HG03159 (cell line): ENCODE measurements at regions not wholly inside any gene's neighbourhood (a gene's known extent, or its start where the extent isn't known, plus 50 kb on each side); places are given as distances from the start of the nearest gene placed in this dataset.
"Not testable (repeated sequence)": the region's sequence is repeated elsewhere in the genome, so short reads cannot be mapped to it uniquely, and the experiment has no call there.

Experiments
- ATAC-seq: cut with Tn5 transposase; IDR thresholded peaks from one replicate; pipeline ENCODE4 v1.9.1; 2021; ENCODE audit warnings: mild to moderate bottlenecking, moderate library complexity; ENCODE audit not compliant: unreplicated experiment

- ATAC-seq = not testable (repeated sequence)
These were observed 240.3 kb downstream of the CWH43 start for GRCh38 chr4:49226216-49226866.

GRCh38 chr4:49227941-49228340, 241.9 kb downstream of the CWH43 start:
- not testable (repeated sequence) for ATAC-seq

DNA sequence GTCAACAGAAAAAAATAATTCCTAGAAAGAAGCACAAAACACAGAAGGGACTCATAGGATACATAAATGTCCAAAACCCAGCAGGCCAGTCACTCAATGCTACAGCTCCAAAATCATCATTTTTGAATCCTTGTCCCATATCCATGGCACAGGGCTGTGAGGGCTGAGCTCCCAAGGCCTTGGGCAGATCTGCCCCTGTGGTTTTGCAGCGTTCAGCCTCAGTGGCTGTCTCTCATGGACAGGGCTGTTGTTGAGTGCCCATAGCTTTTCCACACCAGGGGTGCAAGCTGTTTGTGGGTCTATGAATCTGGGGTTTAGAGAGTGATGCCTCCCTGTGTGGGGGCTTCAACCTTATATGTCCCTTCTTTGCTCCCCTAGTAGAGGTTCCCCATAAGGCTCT, 243.2 kb downstream of the CWH43 start:
- not testable (repeated sequence) for ATAC-seq

DNA sequence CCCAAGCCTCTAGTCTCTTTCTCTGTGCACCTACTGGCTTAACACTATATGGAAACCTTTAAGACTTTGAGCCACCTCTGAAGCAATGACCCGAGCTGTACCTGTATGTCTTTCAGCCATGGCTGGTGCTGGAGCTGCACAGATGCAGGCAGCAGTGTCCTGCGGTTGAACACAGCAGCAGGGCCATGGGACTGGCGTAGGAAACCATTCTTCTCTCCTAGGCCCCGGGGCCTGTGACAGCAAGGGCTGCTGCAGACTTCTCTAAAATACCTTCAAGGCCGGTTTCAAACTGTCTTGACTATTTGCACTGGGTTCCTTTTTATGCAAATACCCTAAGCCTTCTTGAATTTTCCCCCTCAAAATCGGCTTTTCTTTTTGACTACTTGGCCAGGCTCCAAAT, 243.6 kb downstream of the CWH43 start:
- not testable (repeated sequence) for ATAC-seq

GRCh38 chr4:49233346-49233745, 247.3 kb downstream of the CWH43 start:
- ATAC-seq = not testable (repeated sequence)

GRCh38 chr4:49233749-49234148, 247.7 kb downstream of the CWH43 start:
- ATAC-seq = not testable (repeated sequence)

GRCh38 chr4:49234382-49234781, 248.3 kb downstream of the CWH43 start:
- ATAC-seq = not testable (repeated sequence)

GRCh38 chr4:49235413-49236160, 249.5 kb downstream of the CWH43 start:
- not testable (repeated sequence) for ATAC-seq

DNA sequence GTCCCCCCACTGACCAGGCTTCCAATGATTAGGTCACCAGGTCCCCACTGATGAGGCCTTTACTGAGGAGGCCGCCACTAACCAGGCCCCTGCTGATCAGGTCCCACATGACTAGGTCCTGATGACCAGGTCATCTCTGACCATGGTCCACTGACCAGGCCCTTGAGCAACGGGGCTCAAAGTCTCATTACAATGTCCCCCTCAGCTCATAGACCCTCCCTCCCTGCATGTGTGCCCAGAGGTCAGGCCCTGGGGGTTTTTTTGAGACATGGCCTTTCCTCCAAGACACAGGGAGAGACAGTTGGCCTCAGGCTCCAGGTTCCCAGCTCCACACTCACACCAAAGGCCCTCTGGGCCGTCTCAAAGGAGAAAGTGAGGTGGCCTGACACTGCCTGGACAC, 250.4 kb downstream of the CWH43 start:
- not testable (repeated sequence) for ATAC-seq

- ATAC-seq = not testable (repeated sequence)
These were observed 255.2 kb downstream of the CWH43 start for GRCh38 chr4:49241295-49241694.

DNA sequence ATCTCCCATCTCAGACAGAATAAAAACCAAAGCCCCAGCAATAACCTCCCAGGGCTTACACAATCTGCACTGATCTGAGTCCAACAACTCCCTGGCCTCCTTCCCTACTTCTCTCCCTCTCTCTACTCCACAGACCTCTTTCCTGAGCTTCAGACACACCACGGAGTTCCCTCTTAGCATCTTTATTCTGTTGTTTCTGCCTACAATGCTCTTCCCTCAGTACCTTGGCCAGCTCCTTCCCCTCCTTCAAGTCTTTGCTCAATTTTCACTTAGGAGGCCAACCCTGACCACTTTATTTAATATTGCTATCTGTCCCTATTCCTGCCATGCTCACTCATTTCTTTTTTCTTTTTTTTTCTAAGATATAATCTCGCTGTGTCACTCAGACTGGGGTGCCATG, 276.7 kb downstream of the CWH43 start:
- ATAC-seq = not testable (repeated sequence)

- ATAC-seq = not testable (repeated sequence)
These were observed 284.4 kb downstream of the CWH43 start for GRCh38 chr4:49270435-49270834.

- ATAC-seq = not testable (repeated sequence)
These were observed 284.8 kb downstream of the CWH43 start for GRCh38 chr4:49270912-49271311.

GRCh38 chr4:49285905-49286304, 299.8 kb downstream of the CWH43 start:
- ATAC-seq = not testable (repeated sequence)

DNA sequence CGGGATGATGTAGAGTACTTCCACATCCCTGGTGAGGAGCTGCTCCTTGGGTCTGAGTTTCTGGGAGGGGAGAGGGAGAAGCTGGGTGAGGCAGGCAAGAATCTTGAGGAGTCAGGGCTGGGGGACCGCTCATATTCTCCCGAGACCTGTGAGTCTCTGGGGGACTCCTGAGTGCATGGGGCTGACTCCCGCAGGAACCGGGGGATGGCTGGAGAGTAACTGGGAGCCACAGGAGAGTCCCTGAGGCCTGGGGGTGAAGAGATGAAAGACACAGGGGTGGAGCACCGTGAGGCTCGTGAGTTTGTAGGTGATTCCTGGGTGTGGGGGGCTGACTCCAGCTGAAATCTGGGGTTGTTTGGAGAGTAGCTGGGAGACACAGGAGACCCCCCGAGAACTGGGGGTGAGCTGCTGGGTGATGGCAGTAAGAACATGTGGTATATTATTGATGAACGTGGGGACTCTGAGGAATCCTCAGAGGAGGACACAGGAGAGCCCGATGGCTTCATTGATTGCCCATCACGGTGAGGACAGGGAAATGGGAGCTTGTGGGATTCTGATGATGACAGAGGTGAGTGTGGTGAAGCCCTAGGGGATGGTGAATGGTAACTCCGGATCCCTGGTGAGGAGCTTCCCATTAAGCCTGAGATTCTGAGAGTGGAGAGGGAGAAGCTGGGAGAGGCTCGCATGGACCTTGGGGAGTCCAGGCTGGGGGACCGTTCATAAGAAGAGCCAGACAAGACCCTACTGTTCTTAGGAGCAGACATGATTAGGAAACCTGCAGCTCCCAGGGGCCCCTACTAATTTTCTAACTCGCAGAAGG, 301.1 kb downstream of the CWH43 start:
- not testable (repeated sequence) for ATAC-seq

DNA sequence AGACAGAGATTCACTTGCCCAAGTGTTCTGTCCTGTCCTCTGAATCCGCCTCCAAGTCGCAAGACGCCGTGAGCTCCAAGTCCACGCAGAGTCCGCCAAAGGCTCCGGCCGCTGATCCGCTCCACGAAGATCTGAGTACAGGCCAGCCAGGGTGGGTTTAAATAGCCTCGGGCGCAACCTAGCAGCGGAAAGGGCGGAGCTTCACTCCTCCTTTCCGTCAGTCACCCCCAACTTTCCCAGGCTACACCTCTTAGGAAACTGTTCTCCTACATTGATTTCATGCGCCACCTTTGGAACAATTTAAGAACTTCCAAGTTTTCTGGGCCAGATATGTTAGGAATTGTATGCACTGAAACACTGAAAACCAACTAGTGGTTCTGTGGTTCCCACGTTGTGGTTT, 301.8 kb downstream of the CWH43 start:
- ATAC-seq = not testable (repeated sequence)

DNA sequence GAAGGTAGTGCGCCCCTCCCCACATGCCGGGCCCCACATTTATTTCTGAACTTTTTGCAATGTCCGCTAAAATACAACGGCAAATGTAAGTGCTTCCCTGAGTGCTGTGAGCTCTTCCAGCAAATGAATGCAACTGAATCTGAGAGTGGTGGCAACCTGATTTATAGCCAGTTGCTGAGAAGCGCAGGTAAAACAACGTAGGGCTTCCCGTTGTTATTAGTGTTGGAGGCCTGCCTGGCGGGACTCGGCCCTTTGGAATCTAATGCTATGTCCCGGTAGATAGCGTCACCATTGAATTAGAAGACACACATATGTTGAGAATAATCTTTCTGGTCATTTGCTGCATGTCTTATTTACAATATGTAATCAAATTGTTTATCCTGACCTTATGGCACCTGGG, 302.7 kb downstream of the CWH43 start:
- ATAC-seq = not testable (repeated sequence)

DNA sequence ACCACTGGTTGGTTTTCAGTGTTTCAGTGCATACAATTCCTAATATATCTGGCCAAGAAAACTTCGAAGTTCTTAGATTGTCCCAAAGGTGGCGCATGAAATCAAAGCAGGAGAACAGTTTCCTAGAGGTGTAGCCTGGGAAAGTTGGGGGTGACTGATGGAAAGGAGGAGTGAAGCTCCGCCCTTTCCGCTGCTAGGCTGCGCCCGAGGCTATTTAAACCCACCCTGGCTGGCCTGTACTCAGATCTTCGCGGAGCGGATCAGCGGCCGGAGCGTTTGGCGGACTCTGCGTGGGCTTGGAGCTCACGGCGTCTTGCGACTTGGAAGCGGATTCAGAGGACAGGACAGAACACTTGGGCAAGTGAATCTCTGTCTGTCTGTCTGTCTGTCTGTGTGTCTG, 328.7 kb downstream of the CWH43 start:
- not testable (repeated sequence) for ATAC-seq

- not testable (repeated sequence) for ATAC-seq
These were observed 334.8 kb downstream of the CWH43 start for GRCh38 chr4:49320725-49321410.

- ATAC-seq = not testable (repeated sequence)
These were observed 335.6 kb downstream of the CWH43 start for GRCh38 chr4:49321511-49322300.
